Mucosa of stomach (tissue), 1 donor: ENCODE measurements at regions not wholly inside any gene's neighbourhood (a gene's known extent, or its start where the extent isn't known, plus 50 kb on each side); places are given as distances from the start of the nearest gene placed in this dataset.
"Not testable (repeated sequence)": the region's sequence is repeated elsewhere in the genome, so short reads cannot be mapped to it uniquely, and the experiment has no call there.

Experiments
- H3K27me3 ChIP-seq: one replicate; pipeline ENCODE4 v1.7.0; 2013; ENCODE audit warnings: mild to moderate bottlenecking, low read length; ENCODE audit not compliant: control insufficient read depth, insufficient read depth
- H3K36me3 ChIP-seq: one replicate; pipeline ENCODE4 v1.7.0; 2013; ENCODE audit warnings: low read length; ENCODE audit not compliant: control insufficient read depth, insufficient read depth
- H3K4me1 ChIP-seq: one replicate; pipeline ENCODE4 v1.7.0; 2013; ENCODE audit warnings: mild to moderate bottlenecking, low read length; ENCODE audit not compliant: control insufficient read depth, insufficient read depth
- H3K4me3 ChIP-seq: one replicate; pipeline ENCODE4 v1.7.0; 2013; ENCODE audit warnings: low read length
- H3K9ac ChIP-seq: one replicate; pipeline ENCODE4 v1.7.0; 2013; ENCODE audit warnings: mild to moderate bottlenecking, low read length, moderate library complexity
- H3K9me3 ChIP-seq: one replicate; pipeline ENCODE4 v1.7.0; 2013; ENCODE audit warnings: mild to moderate bottlenecking, low read length, moderate library complexity; ENCODE audit not compliant: control insufficient read depth
- donor health status: Pancreatic carcinoma.

- no peaks in the 10 kb centered on the region for H3K4me1 ChIP-seq
- no peaks in the 10 kb centered on the region for H3K9me3 ChIP-seq
- H3K4me3 ChIP-seq = no peak overlapping the region
- H3K36me3 ChIP-seq = no peaks in the 10 kb centered on the region
- H3K9ac ChIP-seq = no peak overlapping the region
- H3K27me3 ChIP-seq = peaks cover 43% of the 10 kb centered on the region
Observed at GRCh38 chr6:27551607-27552006, 78.7 kb upstream of the ZNF184 start.

GRCh38 chr6:27550692-27551091, 77.8 kb upstream of the ZNF184 start:
- H3K4me3 ChIP-seq = no peak overlapping the region
- H3K9ac ChIP-seq = no peak overlapping the region
- no peaks in the 10 kb centered on the region for H3K4me1 ChIP-seq
- no peaks in the 10 kb centered on the region for H3K36me3 ChIP-seq
- no peaks in the 10 kb centered on the region for H3K9me3 ChIP-seq
- peaks cover 48% of the 10 kb centered on the region for H3K27me3 ChIP-seq

- H3K4me1 ChIP-seq, H3K4me3 ChIP-seq, H3K9ac ChIP-seq, H3K36me3 ChIP-seq, H3K9me3 ChIP-seq: not testable (repeated sequence)
- peaks cover 63% of the 10 kb centered on the region for H3K27me3 ChIP-seq
Observed at GRCh38 chr6:27549241-27549598, 76.3 kb upstream of the ZNF184 start.

- H3K27me3 ChIP-seq = peaks cover 66% of the 10 kb centered on the region
- H3K36me3 ChIP-seq = no peaks in the 10 kb centered on the region
- H3K9me3 ChIP-seq = no peaks in the 10 kb centered on the region
- H3K9ac ChIP-seq = no peak overlapping the region
- no peak overlapping the region for H3K4me3 ChIP-seq
- peaks cover 6% of the 10 kb centered on the region for H3K4me1 ChIP-seq
Observed at GRCh38 chr6:27547157-27548075, 74.5 kb upstream of the ZNF184 start.

- Histone ChIP-seq H3K9me3 (no peaks in the 10 kb centered on the region), H3K9ac (no peak overlapping the region), H3K27me3 (peaks cover 75% of the 10 kb centered on the region), H3K4me1 (peaks cover 6% of the 10 kb centered on the region), H3K4me3 (no peak overlapping the region), H3K36me3 (no peaks in the 10 kb centered on the region)
Observed at GRCh38 chr6:27546522-27546921, 73.6 kb upstream of the ZNF184 start.

- no peaks in the 10 kb centered on the region for H3K36me3 ChIP-seq
- peaks cover 6% of the 10 kb centered on the region for H3K4me1 ChIP-seq
- peaks cover 75% of the 10 kb centered on the region for H3K27me3 ChIP-seq
- no peak overlapping the region for H3K9ac ChIP-seq
- H3K9me3 ChIP-seq = no peaks in the 10 kb centered on the region
- no peak overlapping the region for H3K4me3 ChIP-seq
Observed at GRCh38 chr6:27545271-27546046, 72.6 kb upstream of the ZNF184 start.

GRCh38 chr6:27544612-27545260, 71.8 kb upstream of the ZNF184 start:
- Histone ChIP-seq H3K9me3 (no peaks in the 10 kb centered on the region), H3K36me3 (no peaks in the 10 kb centered on the region), H3K4me1 (peaks cover 6% of the 10 kb centered on the region), H3K27me3 (peaks cover 75% of the 10 kb centered on the region), H3K9ac (no peak overlapping the region), H3K4me3 (no peak overlapping the region)

- peaks cover 80% of the 10 kb centered on the region for H3K27me3 ChIP-seq
- H3K9ac ChIP-seq, H3K4me3 ChIP-seq, H3K9me3 ChIP-seq, H3K4me1 ChIP-seq, H3K36me3 ChIP-seq: not testable (repeated sequence)
Observed at GRCh38 chr6:27544135-27544534, 71.2 kb upstream of the ZNF184 start.

- Histone ChIP-seq H3K4me1 (peaks cover 6% of the 10 kb centered on the region), H3K27me3 (peaks cover 66% of the 10 kb centered on the region), H3K36me3 (no peaks in the 10 kb centered on the region), H3K9ac (no peak overlapping the region), H3K9me3 (no peaks in the 10 kb centered on the region), H3K4me3 (no peak overlapping the region)
Observed at GRCh38 chr6:27542485-27542884, 69.6 kb upstream of the ZNF184 start.

GRCh38 chr6:27541933-27542297, 69.0 kb upstream of the ZNF184 start:
- Histone ChIP-seq H3K9me3 (no peaks in the 10 kb centered on the region), H3K4me1 (peaks cover 6% of the 10 kb centered on the region), H3K9ac (no peak overlapping the region), H3K4me3 (no peak overlapping the region), H3K27me3 (peaks cover 61% of the 10 kb centered on the region), H3K36me3 (no peaks in the 10 kb centered on the region)

- peaks cover 55% of the 10 kb centered on the region for H3K27me3 ChIP-seq
- no peaks in the 10 kb centered on the region for H3K9me3 ChIP-seq
- peaks cover 6% of the 10 kb centered on the region for H3K4me1 ChIP-seq
- H3K36me3 ChIP-seq = no peaks in the 10 kb centered on the region
- H3K9ac ChIP-seq = no peak overlapping the region
- no peak overlapping the region for H3K4me3 ChIP-seq
Observed at GRCh38 chr6:27541212-27541932, 68.5 kb upstream of the ZNF184 start.
